Ovary (tissue), 3 donors: ENCODE measurements at regions not wholly inside any gene's neighbourhood (a gene's known extent, or its start where the extent isn't known, plus 50 kb on each side); places are given as distances from the start of the nearest gene placed in this dataset.

Source experiments
- CTCF ChIP-seq, 3 donors: fragments of 450-650 bp in 2 of 3; fragments of 200-600 bp in 1 of 3; IDR thresholded peaks; one replicate each; pipeline versions ENCODE4 v1.5.1 to v1.8.0; 2016 to 2022; ENCODE audit warnings: antibody characterized with exemption in 3 of 3, mild to moderate bottlenecking in 1 of 3
- EP300 ChIP-seq: sonication (generic); formaldehyde crosslinking; IDR thresholded peaks from one replicate; pipeline ENCODE4 v1.6.1; 2017; ENCODE audit warnings: antibody characterized with exemption
- POLR2A ChIP-seq: fragments of 450-650 bp; IDR thresholded peaks from one replicate; pipeline ENCODE4 v1.6.1; 2017; ENCODE audit warnings: antibody characterized with exemption, mild to moderate bottlenecking, moderate library complexity
- donor health status: DM: no; HTN: no; CAD: no.

DNA sequence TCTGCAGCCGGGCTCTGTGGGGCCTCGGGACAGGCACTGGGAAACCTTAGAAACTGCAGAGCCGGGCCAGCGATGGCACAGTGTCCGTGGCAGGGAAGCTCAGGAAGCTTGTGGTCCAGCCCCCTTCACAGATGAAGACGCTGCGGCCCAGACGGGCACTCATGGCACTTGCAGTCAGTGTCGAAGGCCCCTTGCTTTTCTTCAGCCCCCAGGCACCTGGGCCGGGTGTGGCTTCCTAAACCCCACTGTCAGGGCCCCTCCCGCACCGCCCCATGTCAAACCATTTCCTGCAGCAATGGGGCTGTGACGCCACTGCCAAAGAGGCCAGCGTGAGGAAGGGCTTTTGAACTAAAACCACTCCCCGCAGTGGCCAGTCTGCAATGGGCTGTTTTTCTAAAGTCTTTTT, 164.0 kb downstream of the LAT start:
- TF ChIP-seq CTCF (IDR thresholded peaks at IDR 0.05) (no peak), POLR2A (no peak), EP300 (no peak)
